HFF-Myc (cell line): ENCODE measurements at regions not wholly inside any gene's neighbourhood (a gene's known extent, or its start where the extent isn't known, plus 50 kb on each side); places are given as distances from the start of the nearest gene placed in this dataset.
A peak's percentile ranks its signal among the peaks of the same experiment; 100 is the strongest.

Source experiments
- DNase-seq: peaks from one replicate; pipeline ENCODE4 v3.0.0-alpha.2; 2011; ENCODE audit warnings: low read depth; ENCODE audit errors: extremely low read depth
- H3K4me3 ChIP-seq: replicated peaks from 2 replicates; pipeline ENCODE4 v1.5.1; 2011; ENCODE audit warnings: low read depth, mild to moderate bottlenecking, control low read depth, low read length
- CTCF ChIP-seq: IDR thresholded peaks from 2 replicates; pipeline ENCODE4 v1.5.1; 2012; ENCODE audit warnings: mild to moderate bottlenecking, low read depth, low read length, control low read depth; ENCODE audit errors: missing control alignments

- H3K4me3 ChIP-seq = no peak overlapping the region
- no peak for TF ChIP-seq CTCF
- DNase-seq = no peak
Measured at GRCh38 chr1:29852248-29852647, 615.9 kb downstream of the PTPRU start.

- TF ChIP-seq CTCF = no peak
- H3K4me3 ChIP-seq = no peak overlapping the region
- no peak for DNase-seq
Measured at GRCh38 chr1:29851691-29852090, 615.4 kb downstream of the PTPRU start.

- no peak for TF ChIP-seq CTCF
- no peak overlapping the region for H3K4me3 ChIP-seq
- DNase-seq = no peak
Measured at GRCh38 chr1:29849991-29850757, 613.9 kb downstream of the PTPRU start.

- TF ChIP-seq CTCF = peak; percentile 66
- no peak overlapping the region for H3K4me3 ChIP-seq
- DNase-seq = peak; percentile 26
Measured at GRCh38 chr1:29849038-29849750, 612.9 kb downstream of the PTPRU start.

- no peak for DNase-seq
- TF ChIP-seq CTCF = no peak
- no peak overlapping the region for H3K4me3 ChIP-seq
Measured at GRCh38 chr1:29845910-29846309, 609.6 kb downstream of the PTPRU start.

- no peak overlapping the region for H3K4me3 ChIP-seq
- TF ChIP-seq CTCF = no peak
- no peak for DNase-seq
Measured at GRCh38 chr1:29842130-29842529, 605.8 kb downstream of the PTPRU start.
